ENCODE measurements at regions not wholly inside any gene's neighbourhood (a gene's known extent, or its start where the extent isn't known, plus 50 kb on each side); places are given as distances from the start of the nearest gene placed in this dataset.
A peak's percentile ranks its signal among the peaks of the same experiment; 100 is the strongest.

- no peaks in the 10 kb centered on the region for H3K36me3 ChIP-seq (replicated peaks in 1 of 2; ENCODE audit: control insufficient read depth in 1 of 2, insufficient read depth in 2 of 2, low read length in 2 of 2)
- H3K36me3 Mint-ChIP-seq, result peaks cover 0 to 1% of the 10 kb centered on the region in 2 donors
- peak overlapping the region; percentile 7 for H3K4me2 ChIP-seq (replicated peaks; ENCODE audit: extremely low read depth, low read length, poor library complexity, severe bottlenecking)
- H3K27ac ChIP-seq (ENCODE audit: low read depth in 1 of 2, low read length in 2 of 2), result no peak overlapping the region
- H3K4me3 ChIP-seq (replicated peaks in 1 of 3; ENCODE audit: low read depth in 2 of 3, low read length in 3 of 3), result no peak overlapping the region
- H3K4me1 ChIP-seq (ENCODE audit: control insufficient read depth in 1 of 2, insufficient read depth in 2 of 2, low read length in 2 of 2), result peaks cover 14 to 20% of the 10 kb centered on the region in 2 donors
- TF ChIP-seq CTCF (IDR thresholded peaks at IDR 0.05), result no peak
- no peak overlapping the region for H3K4me3 Mint-ChIP-seq
- no peaks in the 10 kb centered on the region for H4K20me1 ChIP-seq (ENCODE audit: insufficient read depth, low read length)
- H3K27me3 Mint-ChIP-seq (ENCODE audit: low read depth in 3 of 3), result peaks cover 4 to 10% (median 5%) of the 10 kb centered on the region in 3 donors
- no peaks in the 10 kb centered on the region for H3K9me3 ChIP-seq (replicated peaks in 1 of 2; ENCODE audit: control insufficient read depth in 1 of 2, insufficient read depth in 1 of 2, low read length in 2 of 2)
- 50% methylated on average over 2 of the region's 4 CpGs for WGBS (ENCODE audit: insufficient coverage)
- no peaks in the 10 kb centered on the region for H3K27me3 ChIP-seq (ENCODE audit: control insufficient read depth in 2 of 2, insufficient read depth in 2 of 2, low read length in 2 of 2)
- peak overlapping the region; percentile 13 for H2AFZ ChIP-seq (ENCODE audit: insufficient read depth, low read depth, low read length, poor library complexity, severe bottlenecking)
- peaks cover 0 to 8% (median 1%) of the 10 kb centered on the region in 7 donors for H3K9me3 Mint-ChIP-seq
- peak overlapping the region in 3 of 7 donors; percentile 48 to 79 (median 78) for H3K27ac Mint-ChIP-seq
- no peak overlapping the region for H3K9ac ChIP-seq (ENCODE audit: insufficient read depth, low read length, poor library complexity, severe bottlenecking)
- H3K79me2 ChIP-seq (ENCODE audit: insufficient read depth, low read length), result no peaks in the 10 kb centered on the region
- intact Hi-C loops (cut with micrococcal nuclease), result no loop called here
- DNase-seq, result peak; percentile 3 to 14 (median 14)
- peaks cover 21% of the 10 kb centered on the region for H3K4me1 Mint-ChIP-seq
These were observed 303.0 kb downstream of the NUAK1 start for GRCh38 chr12:105835580-105836241.

GRCh38 chr12:105836242-105836622 lies 302.5 kb downstream of the NUAK1 start:
- Histone ChIP-seq H4K20me1 (ENCODE audit: insufficient read depth, low read length) (no peaks in the 10 kb centered on the region), H3K27ac (ENCODE audit: low read depth in 1 of 2, low read length in 2 of 2) (no peak overlapping the region), H3K27me3 (ENCODE audit: control insufficient read depth in 2 of 2, insufficient read depth in 2 of 2, low read length in 2 of 2) (no peaks in the 10 kb centered on the region), H3K79me2 (ENCODE audit: insufficient read depth, low read length) (no peaks in the 10 kb centered on the region), H3K9ac (ENCODE audit: insufficient read depth, low read length, poor library complexity, severe bottlenecking) (no peak overlapping the region), H3K36me3 (replicated peaks in 1 of 2; ENCODE audit: control insufficient read depth in 1 of 2, insufficient read depth in 2 of 2, low read length in 2 of 2) (no peaks in the 10 kb centered on the region), H3K4me3 (replicated peaks in 1 of 3; ENCODE audit: low read depth in 2 of 3, low read length in 3 of 3) (no peak overlapping the region), H3K4me1 (ENCODE audit: control insufficient read depth in 1 of 2, insufficient read depth in 2 of 2, low read length in 2 of 2) (peaks cover 14 to 20% of the 10 kb centered on the region in 2 donors), H2AFZ (ENCODE audit: insufficient read depth, low read depth, low read length, poor library complexity, severe bottlenecking) (no peak overlapping the region), H3K9me3 (replicated peaks in 1 of 2; ENCODE audit: control insufficient read depth in 1 of 2, insufficient read depth in 1 of 2, low read length in 2 of 2) (no peaks in the 10 kb centered on the region), H3K4me2 (replicated peaks; ENCODE audit: extremely low read depth, low read length, poor library complexity, severe bottlenecking) (no peak overlapping the region)
- Mint-ChIP-seq H3K27ac (peak overlapping the region in 2 of 7 donors; percentile 78 to 79), H3K4me3 (no peak overlapping the region), H3K27me3 (ENCODE audit: low read depth in 3 of 3) (peaks cover 5 to 13% (median 5%) of the 10 kb centered on the region in 3 donors), H3K4me1 (peaks cover 21% of the 10 kb centered on the region), H3K9me3 (peaks cover 0 to 8% (median 1%) of the 10 kb centered on the region in 7 donors), H3K36me3 (peaks cover 0 to 1% of the 10 kb centered on the region in 2 donors)
- 97% methylated on average over 2 of the region's 2 CpGs for WGBS (ENCODE audit: insufficient coverage)
- intact Hi-C loops (cut with micrococcal nuclease), result no loop called here
- TF ChIP-seq CTCF (IDR thresholded peaks at IDR 0.05), result no peak
- DNase-seq, result no peak
